ENCODE measurements at regions not wholly inside any gene's neighbourhood (a gene's known extent, or its start where the extent isn't known, plus 50 kb on each side); places are given as distances from the start of the nearest gene placed in this dataset.

DNA sequence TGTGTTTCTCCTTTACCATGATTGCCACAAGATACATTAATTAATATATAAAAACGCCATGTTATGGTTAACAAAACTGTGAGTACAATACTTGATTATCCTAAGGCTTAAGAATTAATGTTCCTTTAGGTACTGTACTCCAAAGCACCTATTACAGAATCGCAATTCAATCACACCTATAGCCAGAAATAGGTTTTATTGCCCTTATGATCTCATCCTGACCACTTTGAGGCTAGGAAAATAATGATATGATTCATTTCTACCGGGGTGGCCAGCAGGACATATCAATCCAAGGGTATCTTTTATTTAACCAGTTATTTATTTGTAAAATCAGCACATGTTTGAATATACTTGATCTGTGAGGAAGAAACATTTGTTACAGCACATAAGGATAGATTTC is 396.6 kb upstream of the GJE1 start:
- TF ChIP-seq, protein P1, sequence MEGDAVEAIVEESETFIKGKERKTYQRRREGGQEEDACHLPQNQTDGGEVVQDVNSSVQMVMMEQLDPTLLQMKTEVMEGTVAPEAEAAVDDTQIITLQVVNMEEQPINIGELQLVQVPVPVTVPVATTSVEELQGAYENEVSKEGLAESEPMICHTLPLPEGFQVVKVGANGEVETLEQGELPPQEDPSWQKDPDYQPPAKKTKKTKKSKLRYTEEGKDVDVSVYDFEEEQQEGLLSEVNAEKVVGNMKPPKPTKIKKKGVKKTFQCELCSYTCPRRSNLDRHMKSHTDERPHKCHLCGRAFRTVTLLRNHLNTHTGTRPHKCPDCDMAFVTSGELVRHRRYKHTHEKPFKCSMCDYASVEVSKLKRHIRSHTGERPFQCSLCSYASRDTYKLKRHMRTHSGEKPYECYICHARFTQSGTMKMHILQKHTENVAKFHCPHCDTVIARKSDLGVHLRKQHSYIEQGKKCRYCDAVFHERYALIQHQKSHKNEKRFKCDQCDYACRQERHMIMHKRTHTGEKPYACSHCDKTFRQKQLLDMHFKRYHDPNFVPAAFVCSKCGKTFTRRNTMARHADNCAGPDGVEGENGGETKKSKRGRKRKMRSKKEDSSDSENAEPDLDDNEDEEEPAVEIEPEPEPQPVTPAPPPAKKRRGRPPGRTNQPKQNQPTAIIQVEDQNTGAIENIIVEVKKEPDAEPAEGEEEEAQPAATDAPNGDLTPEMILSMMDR (IDR thresholded peaks at IDR 0.05; ENCODE audit: low read depth, low read length): no peak
- TF ChIP-seq POLR2A (IDR thresholded peaks at IDR 0.05; ENCODE audit: extremely low read depth, insufficient read length): no peak
